WTC11 (cell line): ENCODE measurements at regions not wholly inside any gene's neighbourhood (a gene's known extent, or its start where the extent isn't known, plus 50 kb on each side); places are given as distances from the start of the nearest gene placed in this dataset.

Source experiments
- ATAC-seq: fragments of 200-7000 bp; cut with Tn5 transposase; 2 replicates; pipeline ENCODE4 v1.10.0; 2021; ENCODE audit warnings: mild to moderate bottlenecking, moderate library complexity
- CTCF ChIA-PET: fragments of 300-600 bp; sonication (Branson Sonifier 250); formaldehyde crosslinking; loops from one replicate; lab custom pipeline; 2021; ENCODE audit warnings: antibody characterized with exemption; lab: Charles Lee
- POLR2A ChIA-PET: fragments of 350-600 bp; sonication (Branson Sonifier 250); formaldehyde crosslinking; loops from one replicate; lab custom pipeline; 2021; ENCODE audit warnings: antibody characterized with exemption; lab: Charles Lee
- DNase-seq: peaks from one replicate; pipeline ENCODE4 v3.0.0; 2021; ENCODE audit warnings: low spot score
- H3K27ac Mint-ChIP-seq: 2 replicates; pipeline ENCODE4 v1.8.0; 2021; ENCODE audit warnings: mixed read lengths
- H3K27me3 Mint-ChIP-seq: 2 replicates; pipeline ENCODE4 v1.8.0; 2021; ENCODE audit warnings: low read depth, mild to moderate bottlenecking, moderate library complexity, mixed read lengths
- H3K36me3 Mint-ChIP-seq: 2 replicates; pipeline ENCODE4 v1.8.0; 2021; ENCODE audit warnings: mixed read lengths
- H3K4me1 Mint-ChIP-seq: 2 replicates; pipeline ENCODE4 v1.8.0; 2022; ENCODE audit warnings: mixed read lengths
- H3K4me3 Mint-ChIP-seq: 2 replicates; pipeline ENCODE4 v1.8.0; 2021; ENCODE audit warnings: mild to moderate bottlenecking, moderate library complexity, mixed read lengths
- H3K9me3 Mint-ChIP-seq: 2 replicates; pipeline ENCODE4 v1.8.0; 2021; ENCODE audit warnings: mixed read lengths
- CBFB ChIP-seq: sonication (generic); formaldehyde crosslinking; IDR thresholded peaks from 2 replicates; pipeline ENCODE4 v1.8.1; 2022; ENCODE audit warnings: mild to moderate bottlenecking, low read depth, missing genetic modification reagents
- EMX1 ChIP-seq: fragments of 250-450 bp; sonication (Bioruptor Pico); IDR thresholded peaks from 2 replicates; pipeline ENCODE4 v1.8.0; 2021; ENCODE audit warnings: mild to moderate bottlenecking
- ESRRA ChIP-seq: sonication (generic); formaldehyde crosslinking; IDR thresholded peaks from 2 replicates; pipeline ENCODE4 v1.8.1; 2022; ENCODE audit warnings: mild to moderate bottlenecking, missing genetic modification reagents, borderline replicate concordance
- ETV6 ChIP-seq: sonication (generic); formaldehyde crosslinking; IDR thresholded peaks from 2 replicates; pipeline ENCODE4 v1.8.1; 2022; ENCODE audit warnings: mild to moderate bottlenecking, missing genetic modification reagents
- HMGA2 ChIP-seq: fragments of 250-450 bp; sonication (Bioruptor Pico); IDR thresholded peaks from 2 replicates; pipeline ENCODE4 v1.4.0; 2021; ENCODE audit warnings: mild to moderate bottlenecking, moderate library complexity
- HMGXB4 ChIP-seq: sonication (generic); formaldehyde crosslinking; IDR thresholded peaks from 2 replicates; pipeline ENCODE4 v1.8.1; 2023; ENCODE audit warnings: mild to moderate bottlenecking, moderate library complexity, missing genetic modification reagents
- JUN ChIP-seq: sonication (generic); formaldehyde crosslinking; IDR thresholded peaks from 2 replicates; pipeline ENCODE4 v1.8.0; 2023; ENCODE audit warnings: mild to moderate bottlenecking, missing genetic modification reagents
- MYBL2 ChIP-seq: sonication (generic); formaldehyde crosslinking; IDR thresholded peaks from 2 replicates; pipeline ENCODE4 v1.8.1; 2023; ENCODE audit warnings: mild to moderate bottlenecking, moderate library complexity, missing genetic modification reagents
- NR2C2 ChIP-seq: sonication (generic); formaldehyde crosslinking; IDR thresholded peaks from 2 replicates; pipeline ENCODE4 v1.8.0; 2022; ENCODE audit warnings: mild to moderate bottlenecking, missing genetic modification reagents
- NR3C1 ChIP-seq: sonication (generic); formaldehyde crosslinking; conservative IDR thresholded peaks from 2 replicates; pipeline ENCODE4 v1.8.1; 2023; ENCODE audit warnings: low read depth, mild to moderate bottlenecking, missing genetic modification reagents
- OVOL2 ChIP-seq: fragments of 250-450 bp; sonication (Bioruptor Pico); IDR thresholded peaks from 2 replicates; pipeline ENCODE4 v1.9.0; 2021; ENCODE audit warnings: mild to moderate bottlenecking, borderline replicate concordance
- RELA ChIP-seq: sonication (generic); formaldehyde crosslinking; IDR thresholded peaks from 2 replicates; pipeline ENCODE4 v1.8.1; 2022; ENCODE audit warnings: missing genetic modification reagents, mild to moderate bottlenecking, borderline replicate concordance
- RORB ChIP-seq: fragments of 250-450 bp; sonication (Bioruptor Pico); IDR thresholded peaks from 2 replicates; pipeline ENCODE4 v1.9.0; 2021; ENCODE audit warnings: mild to moderate bottlenecking
- ZNF121 ChIP-seq: sonication (generic); formaldehyde crosslinking; IDR thresholded peaks from 2 replicates; pipeline ENCODE4 v1.8.0; 2023; ENCODE audit warnings: missing genetic modification reagents
- ZNF423 ChIP-seq: fragments of 250-450 bp; sonication (Bioruptor Pico); IDR thresholded peaks from 2 replicates; pipeline ENCODE4 v2.1.2; 2022; ENCODE audit warnings: mild to moderate bottlenecking, moderate library complexity
- ZNF671 ChIP-seq: fragments of 250-450 bp; sonication (Bioruptor Pico); IDR thresholded peaks from 2 replicates; pipeline ENCODE4 v1.8.0; 2021; ENCODE audit warnings: mild to moderate bottlenecking
- TF ChIP-seq, protein P1 (sequence below): sonication (generic); formaldehyde crosslinking; IDR thresholded peaks from 2 replicates; pipeline ENCODE4 v1.8.0; 2023; ENCODE audit warnings: missing genetic modification reagents, mild to moderate bottlenecking, borderline replicate concordance
- TF ChIP-seq, protein P2 (sequence below): fragments of 200-600 bp; IDR thresholded peaks from 2 replicates; pipeline ENCODE4 v1.8.0; 2022; ENCODE audit warnings: antibody characterized with exemption

DNA sequence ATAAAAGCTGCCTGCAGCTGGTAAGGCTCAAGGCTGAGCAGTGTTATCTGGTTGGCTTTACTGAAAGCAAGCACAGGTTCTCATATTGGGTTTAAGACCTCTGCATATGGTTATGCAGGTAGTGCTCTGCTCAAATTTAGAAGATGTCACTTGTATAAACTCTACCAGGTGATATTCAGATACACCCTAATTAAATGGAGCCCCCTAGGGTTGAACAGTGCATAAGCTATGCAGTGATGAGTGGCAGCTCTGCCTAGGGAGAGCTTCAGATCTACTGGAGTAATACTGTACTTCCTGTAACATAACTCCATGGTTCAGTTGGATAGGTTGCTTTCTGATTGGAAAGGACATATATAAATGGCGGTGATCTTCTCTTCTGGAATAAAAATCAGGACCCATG, 222.7 kb downstream of the CYRIA start (continued):
- TF ChIP-seq HMGXB4 (CRISPR knock-in tag): no peak
- no peak for TF ChIP-seq ESRRA
- no peak for TF ChIP-seq JUN (CRISPR knock-in tag)
- no peak for TF ChIP-seq ZNF423 (CRISPR knock-in tag)
- no peak for TF ChIP-seq RELA (CRISPR knock-in tag)
- no peak for TF ChIP-seq HMGA2 (CRISPR knock-in tag)
- TF ChIP-seq ETV6 (CRISPR knock-in tag): no peak

GRCh38 chr2:16441431-16441830, 224.2 kb downstream of the CYRIA start:
- TF ChIP-seq NR2C2 (CRISPR knock-in tag) (no peak), CBFB (CRISPR knock-in tag) (no peak)
- ATAC-seq (no peak), DNase-seq (no peak)
- POLR2A ChIA-PET: no interaction called here
- no peak overlapping the region for H3K4me3 Mint-ChIP-seq
- no peaks in the 10 kb centered on the region for H3K27me3 Mint-ChIP-seq
- H3K4me1 Mint-ChIP-seq: no peaks in the 10 kb centered on the region
- H3K36me3 Mint-ChIP-seq: no peaks in the 10 kb centered on the region
- no peaks in the 10 kb centered on the region for H3K9me3 Mint-ChIP-seq
- CTCF ChIA-PET: no interaction called here
- no peak overlapping the region for H3K27ac Mint-ChIP-seq

GRCh38 chr2:16440898-16441297, 224.7 kb downstream of the CYRIA start:
- H3K27ac Mint-ChIP-seq: no peak overlapping the region
- H3K27me3 Mint-ChIP-seq: no peaks in the 10 kb centered on the region
- no peak overlapping the region for H3K4me3 Mint-ChIP-seq
- CTCF ChIA-PET: no interaction called here
- H3K9me3 Mint-ChIP-seq: no peaks in the 10 kb centered on the region
- no peak for ATAC-seq
- TF ChIP-seq, protein P1, sequence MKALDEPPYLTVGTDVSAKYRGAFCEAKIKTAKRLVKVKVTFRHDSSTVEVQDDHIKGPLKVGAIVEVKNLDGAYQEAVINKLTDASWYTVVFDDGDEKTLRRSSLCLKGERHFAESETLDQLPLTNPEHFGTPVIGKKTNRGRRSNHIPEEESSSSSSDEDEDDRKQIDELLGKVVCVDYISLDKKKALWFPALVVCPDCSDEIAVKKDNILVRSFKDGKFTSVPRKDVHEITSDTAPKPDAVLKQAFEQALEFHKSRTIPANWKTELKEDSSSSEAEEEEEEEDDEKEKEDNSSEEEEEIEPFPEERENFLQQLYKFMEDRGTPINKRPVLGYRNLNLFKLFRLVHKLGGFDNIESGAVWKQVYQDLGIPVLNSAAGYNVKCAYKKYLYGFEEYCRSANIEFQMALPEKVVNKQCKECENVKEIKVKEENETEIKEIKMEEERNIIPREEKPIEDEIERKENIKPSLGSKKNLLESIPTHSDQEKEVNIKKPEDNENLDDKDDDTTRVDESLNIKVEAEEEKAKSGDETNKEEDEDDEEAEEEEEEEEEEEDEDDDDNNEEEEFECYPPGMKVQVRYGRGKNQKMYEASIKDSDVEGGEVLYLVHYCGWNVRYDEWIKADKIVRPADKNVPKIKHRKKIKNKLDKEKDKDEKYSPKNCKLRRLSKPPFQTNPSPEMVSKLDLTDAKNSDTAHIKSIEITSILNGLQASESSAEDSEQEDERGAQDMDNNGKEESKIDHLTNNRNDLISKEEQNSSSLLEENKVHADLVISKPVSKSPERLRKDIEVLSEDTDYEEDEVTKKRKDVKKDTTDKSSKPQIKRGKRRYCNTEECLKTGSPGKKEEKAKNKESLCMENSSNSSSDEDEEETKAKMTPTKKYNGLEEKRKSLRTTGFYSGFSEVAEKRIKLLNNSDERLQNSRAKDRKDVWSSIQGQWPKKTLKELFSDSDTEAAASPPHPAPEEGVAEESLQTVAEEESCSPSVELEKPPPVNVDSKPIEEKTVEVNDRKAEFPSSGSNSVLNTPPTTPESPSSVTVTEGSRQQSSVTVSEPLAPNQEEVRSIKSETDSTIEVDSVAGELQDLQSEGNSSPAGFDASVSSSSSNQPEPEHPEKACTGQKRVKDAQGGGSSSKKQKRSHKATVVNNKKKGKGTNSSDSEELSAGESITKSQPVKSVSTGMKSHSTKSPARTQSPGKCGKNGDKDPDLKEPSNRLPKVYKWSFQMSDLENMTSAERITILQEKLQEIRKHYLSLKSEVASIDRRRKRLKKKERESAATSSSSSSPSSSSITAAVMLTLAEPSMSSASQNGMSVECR: no peak
- TF ChIP-seq ZNF121 (CRISPR knock-in tag): no peak
- TF ChIP-seq ZNF671 (CRISPR knock-in tag): no peak
- TF ChIP-seq, protein P2, sequence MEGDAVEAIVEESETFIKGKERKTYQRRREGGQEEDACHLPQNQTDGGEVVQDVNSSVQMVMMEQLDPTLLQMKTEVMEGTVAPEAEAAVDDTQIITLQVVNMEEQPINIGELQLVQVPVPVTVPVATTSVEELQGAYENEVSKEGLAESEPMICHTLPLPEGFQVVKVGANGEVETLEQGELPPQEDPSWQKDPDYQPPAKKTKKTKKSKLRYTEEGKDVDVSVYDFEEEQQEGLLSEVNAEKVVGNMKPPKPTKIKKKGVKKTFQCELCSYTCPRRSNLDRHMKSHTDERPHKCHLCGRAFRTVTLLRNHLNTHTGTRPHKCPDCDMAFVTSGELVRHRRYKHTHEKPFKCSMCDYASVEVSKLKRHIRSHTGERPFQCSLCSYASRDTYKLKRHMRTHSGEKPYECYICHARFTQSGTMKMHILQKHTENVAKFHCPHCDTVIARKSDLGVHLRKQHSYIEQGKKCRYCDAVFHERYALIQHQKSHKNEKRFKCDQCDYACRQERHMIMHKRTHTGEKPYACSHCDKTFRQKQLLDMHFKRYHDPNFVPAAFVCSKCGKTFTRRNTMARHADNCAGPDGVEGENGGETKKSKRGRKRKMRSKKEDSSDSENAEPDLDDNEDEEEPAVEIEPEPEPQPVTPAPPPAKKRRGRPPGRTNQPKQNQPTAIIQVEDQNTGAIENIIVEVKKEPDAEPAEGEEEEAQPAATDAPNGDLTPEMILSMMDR: no peak
- TF ChIP-seq RORB (CRISPR knock-in tag): no peak
- TF ChIP-seq EMX1 (CRISPR knock-in tag): no peak
- TF ChIP-seq HMGXB4 (CRISPR knock-in tag): no peak
- TF ChIP-seq MYBL2 (CRISPR knock-in tag): no peak
- TF ChIP-seq OVOL2 (CRISPR knock-in tag): no peak
- no peak for TF ChIP-seq NR3C1 (CRISPR knock-in tag)
- TF ChIP-seq, all 79 proteins: peak for 0
- no peak for DNase-seq
- POLR2A ChIA-PET: no interaction called here
- no peaks in the 10 kb centered on the region for H3K4me1 Mint-ChIP-seq
- H3K36me3 Mint-ChIP-seq: no peaks in the 10 kb centered on the region
